Endothelial cell (in vitro differentiated cells): ENCODE measurements at regions not wholly inside any gene's neighbourhood (a gene's known extent, or its start where the extent isn't known, plus 50 kb on each side); places are given as distances from the start of the nearest gene placed in this dataset.

Source experiments
- DNase-seq: peaks from one replicate; pipeline ENCODE4 v3.0.0; 2021; ENCODE audit warnings: low spot score
- H3K27ac Mint-ChIP-seq: one replicate; pipeline ENCODE4 v1.8.0; 2021; ENCODE audit warnings: mixed read lengths, inconsistent platforms; ENCODE audit not compliant: unreplicated experiment
- H3K27me3 Mint-ChIP-seq: one replicate; pipeline ENCODE4 v1.8.0; 2021; ENCODE audit warnings: mild to moderate bottlenecking, moderate library complexity, mixed read lengths, inconsistent platforms; ENCODE audit not compliant: unreplicated experiment
- H3K36me3 Mint-ChIP-seq: one replicate; pipeline ENCODE4 v1.8.0; 2021; ENCODE audit warnings: mild to moderate bottlenecking, low read depth, mixed read lengths, inconsistent platforms; ENCODE audit not compliant: unreplicated experiment
- H3K4me1 Mint-ChIP-seq: one replicate; pipeline ENCODE4 v1.8.0; 2021; ENCODE audit warnings: mild to moderate bottlenecking, mixed read lengths, inconsistent platforms; ENCODE audit not compliant: unreplicated experiment
- H3K4me3 Mint-ChIP-seq: one replicate; pipeline ENCODE4 v1.8.0; 2021; ENCODE audit warnings: mild to moderate bottlenecking, mixed read lengths, inconsistent platforms; ENCODE audit not compliant: unreplicated experiment
- H3K9me3 Mint-ChIP-seq: one replicate; pipeline ENCODE4 v1.8.0; 2021; ENCODE audit warnings: mixed read lengths, inconsistent platforms; ENCODE audit not compliant: unreplicated experiment
- TF ChIP-seq, protein P1 (sequence below): fragments of 200-600 bp; sonication (generic); IDR thresholded peaks from one replicate; pipeline ENCODE4 v1.5.0; 2021; ENCODE audit warnings: antibody characterized with exemption; ENCODE audit not compliant: unreplicated experiment

- H3K27ac Mint-ChIP-seq, result no peak overlapping the region
- no peak for DNase-seq
- TF ChIP-seq, protein P1, sequence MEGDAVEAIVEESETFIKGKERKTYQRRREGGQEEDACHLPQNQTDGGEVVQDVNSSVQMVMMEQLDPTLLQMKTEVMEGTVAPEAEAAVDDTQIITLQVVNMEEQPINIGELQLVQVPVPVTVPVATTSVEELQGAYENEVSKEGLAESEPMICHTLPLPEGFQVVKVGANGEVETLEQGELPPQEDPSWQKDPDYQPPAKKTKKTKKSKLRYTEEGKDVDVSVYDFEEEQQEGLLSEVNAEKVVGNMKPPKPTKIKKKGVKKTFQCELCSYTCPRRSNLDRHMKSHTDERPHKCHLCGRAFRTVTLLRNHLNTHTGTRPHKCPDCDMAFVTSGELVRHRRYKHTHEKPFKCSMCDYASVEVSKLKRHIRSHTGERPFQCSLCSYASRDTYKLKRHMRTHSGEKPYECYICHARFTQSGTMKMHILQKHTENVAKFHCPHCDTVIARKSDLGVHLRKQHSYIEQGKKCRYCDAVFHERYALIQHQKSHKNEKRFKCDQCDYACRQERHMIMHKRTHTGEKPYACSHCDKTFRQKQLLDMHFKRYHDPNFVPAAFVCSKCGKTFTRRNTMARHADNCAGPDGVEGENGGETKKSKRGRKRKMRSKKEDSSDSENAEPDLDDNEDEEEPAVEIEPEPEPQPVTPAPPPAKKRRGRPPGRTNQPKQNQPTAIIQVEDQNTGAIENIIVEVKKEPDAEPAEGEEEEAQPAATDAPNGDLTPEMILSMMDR, result no peak
- no peaks in the 10 kb centered on the region for H3K9me3 Mint-ChIP-seq
- no peak overlapping the region for H3K4me3 Mint-ChIP-seq
- no peaks in the 10 kb centered on the region for H3K36me3 Mint-ChIP-seq
- H3K4me1 Mint-ChIP-seq, result no peaks in the 10 kb centered on the region
- H3K27me3 Mint-ChIP-seq, result no peaks in the 10 kb centered on the region
Observed at GRCh38 chr5:147989994-147990393, 73.8 kb upstream of the SPINK5 start.

DNA sequence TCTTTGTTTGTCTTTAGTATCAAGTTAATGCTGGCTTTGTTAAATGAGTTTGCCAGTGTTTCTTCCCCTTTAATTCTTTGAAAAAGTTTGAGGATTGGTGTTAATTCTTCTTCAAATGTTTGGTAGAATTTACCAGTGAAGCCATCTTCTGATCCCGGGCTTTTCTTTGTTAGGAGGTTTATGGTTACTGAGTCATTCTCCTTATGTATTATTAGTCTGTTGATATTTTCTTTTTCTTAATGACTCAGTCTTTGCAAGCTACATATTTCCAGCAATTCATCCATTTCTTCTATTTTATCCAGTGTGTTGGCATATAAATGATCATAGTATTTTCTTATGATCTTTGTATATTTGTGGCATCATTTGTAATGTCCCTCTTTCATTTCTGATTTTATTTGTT lies 74.5 kb upstream of the SPINK5 start:
- no peak for DNase-seq
- no peaks in the 10 kb centered on the region for H3K36me3 Mint-ChIP-seq
- peaks cover 4% of the 10 kb centered on the region for H3K4me1 Mint-ChIP-seq
- no peaks in the 10 kb centered on the region for H3K9me3 Mint-ChIP-seq
- H3K27ac Mint-ChIP-seq, result no peak overlapping the region
- no peaks in the 10 kb centered on the region for H3K27me3 Mint-ChIP-seq
- H3K4me3 Mint-ChIP-seq, result no peak overlapping the region
- TF ChIP-seq, protein P1, result no peak

DNA sequence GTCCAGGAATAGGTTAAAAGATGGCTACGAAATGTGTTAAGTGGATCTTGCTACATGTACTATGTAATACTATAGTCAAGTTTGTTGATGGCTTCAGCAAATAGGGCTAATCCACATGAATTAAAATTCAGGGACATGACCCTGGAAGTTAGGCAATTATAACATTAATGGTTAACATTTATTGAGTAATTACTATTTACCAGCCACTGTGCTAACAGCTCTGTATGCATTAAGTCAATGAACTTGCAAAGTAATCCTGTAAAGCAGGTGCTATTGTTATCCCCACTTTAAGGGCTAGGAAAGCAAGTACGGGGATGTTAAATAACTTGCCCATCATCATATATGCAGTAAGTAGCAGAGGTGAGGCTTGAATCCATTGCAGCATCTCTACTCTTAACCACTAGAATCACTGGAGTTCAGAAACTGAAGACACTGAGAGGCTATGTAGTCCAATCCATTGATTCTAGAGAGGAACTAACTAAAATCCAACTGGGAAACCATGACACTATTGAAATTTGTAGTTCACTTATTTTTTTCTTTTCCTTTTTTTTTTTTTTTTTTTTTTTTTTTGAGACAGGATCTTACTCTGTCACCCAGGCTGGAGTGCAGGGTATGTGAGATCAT lies 77.5 kb upstream of the SPINK5 start:
- no peaks in the 10 kb centered on the region for H3K27me3 Mint-ChIP-seq

DNA sequence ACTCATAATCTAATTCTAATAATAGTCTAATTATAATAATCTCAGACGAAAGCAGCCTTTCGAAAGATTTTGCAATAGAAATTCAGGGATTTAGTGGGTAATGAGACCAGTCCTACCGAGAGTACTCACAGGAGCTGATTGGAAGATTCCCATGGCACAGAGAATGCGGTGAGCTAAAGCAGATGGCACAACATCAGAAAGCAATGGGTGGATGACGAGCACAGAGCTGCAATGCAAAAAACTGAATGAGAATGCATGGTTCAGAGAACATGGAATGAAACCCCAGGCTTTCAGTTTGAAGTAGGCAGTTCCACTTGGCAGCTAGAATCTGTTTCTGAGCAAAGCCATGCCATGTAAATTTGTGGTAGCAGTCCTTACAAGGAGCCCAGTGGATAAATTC lies 78.2 kb upstream of the SPINK5 start:
- Mint-ChIP-seq H3K4me3 (no peak overlapping the region), H3K4me1 (peaks cover 9% of the 10 kb centered on the region), H3K27me3 (no peaks in the 10 kb centered on the region), H3K9me3 (no peaks in the 10 kb centered on the region), H3K27ac (no peak overlapping the region), H3K36me3 (no peaks in the 10 kb centered on the region)
- TF ChIP-seq, protein P1, result no peak
- DNase-seq, result no peak

More for the DNA sequence above, 77.5 kb upstream of the SPINK5 start:
- TF ChIP-seq, protein P1, result no peak
- Mint-ChIP-seq H3K27ac (no peak overlapping the region), H3K4me1 (peaks cover 9% of the 10 kb centered on the region), H3K4me3 (no peak overlapping the region), H3K9me3 (no peaks in the 10 kb centered on the region), H3K36me3 (no peaks in the 10 kb centered on the region)
- no peak for DNase-seq

DNA sequence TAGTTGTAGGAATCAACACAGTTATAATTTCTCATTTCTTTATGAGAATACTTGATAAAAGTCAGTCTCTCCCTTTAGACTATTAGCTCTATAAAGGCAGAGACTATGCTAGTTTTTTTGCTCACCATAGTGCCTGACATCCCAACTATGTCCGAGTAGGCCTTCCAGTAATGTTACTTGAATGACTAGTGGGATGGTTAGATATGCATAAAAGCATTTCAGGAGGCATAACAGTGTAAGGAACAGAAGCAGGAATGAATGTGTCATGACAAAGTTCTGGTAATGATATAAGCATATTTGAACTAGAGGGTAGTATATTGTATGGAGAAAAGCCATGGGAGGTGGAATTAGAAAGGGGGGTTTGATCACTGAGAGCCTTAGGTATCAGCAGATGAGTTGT lies 77.4 kb upstream of the C5orf46 start:
- no peaks in the 10 kb centered on the region for H3K36me3 Mint-ChIP-seq
- H3K4me1 Mint-ChIP-seq, result peaks cover 9% of the 10 kb centered on the region
- no peaks in the 10 kb centered on the region for H3K27me3 Mint-ChIP-seq
- TF ChIP-seq, protein P1, result no peak
- no peak overlapping the region for H3K27ac Mint-ChIP-seq
- no peak for DNase-seq
- no peaks in the 10 kb centered on the region for H3K9me3 Mint-ChIP-seq
- H3K4me3 Mint-ChIP-seq, result no peak overlapping the region
